ENCODE measurements at regions not wholly inside any gene's neighbourhood (a gene's known extent, or its start where the extent isn't known, plus 50 kb on each side); places are given as distances from the start of the nearest gene placed in this dataset.

DNA sequence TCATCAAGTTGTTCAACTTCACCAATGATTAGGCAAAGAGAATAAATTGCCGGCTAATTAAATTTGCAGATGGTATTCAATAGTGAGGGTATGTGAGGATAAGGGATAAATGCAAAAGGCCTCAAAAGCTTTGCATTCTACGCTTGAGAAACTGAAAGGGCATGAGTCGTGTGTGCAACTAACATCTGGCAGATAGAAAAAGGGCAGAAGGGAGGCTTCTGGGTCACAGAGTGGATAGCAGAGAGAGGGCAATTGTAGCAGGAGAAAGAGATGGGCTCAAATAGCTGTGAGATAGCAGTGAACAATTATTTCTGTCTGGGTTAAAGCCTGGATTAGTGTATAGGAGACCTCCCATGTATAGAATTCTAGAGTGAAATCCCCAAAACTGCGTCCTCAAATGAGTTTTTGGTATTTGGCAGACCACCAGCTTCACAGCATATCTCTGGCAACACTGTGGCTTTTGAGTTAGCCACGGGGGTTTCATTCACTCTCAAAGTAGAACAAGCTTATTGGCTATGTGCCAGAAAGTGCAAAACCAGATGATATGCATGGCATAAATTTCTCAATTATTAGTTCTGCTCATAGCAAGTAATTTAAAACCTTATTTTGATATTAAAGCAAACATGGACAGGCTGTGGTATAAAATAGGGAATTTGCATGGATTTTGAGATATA lies 586.3 kb downstream of the BRINP1 start:
- TF ChIP-seq ZNF565 (CRISPR knock-in tag; conservative IDR thresholded peaks at IDR 0.05; ENCODE audit: low read depth) (no peak), CSDC2 (CRISPR knock-in tag; IDR thresholded peaks at IDR 0.05) (no peak), ISL1 (CRISPR knock-in tag; IDR thresholded peaks at IDR 0.05) (no peak), TOX (CRISPR knock-in tag; IDR thresholded peaks at IDR 0.05; ENCODE audit: borderline replicate concordance) (no peak), OSR1 (CRISPR knock-in tag; IDR thresholded peaks at IDR 0.05) (no peak), ZFP3 (CRISPR knock-in tag; IDR thresholded peaks at IDR 0.05) (no peak), GLIS3 (CRISPR knock-in tag; IDR thresholded peaks at IDR 0.05) (no peak), PPARA (CRISPR knock-in tag; IDR thresholded peaks at IDR 0.05; ENCODE audit: borderline replicate concordance) (no peak), ARNTL (CRISPR knock-in tag; IDR thresholded peaks at IDR 0.05; ENCODE audit: borderline replicate concordance, low read depth) (no peak)
- TF ChIP-seq, protein P1, sequence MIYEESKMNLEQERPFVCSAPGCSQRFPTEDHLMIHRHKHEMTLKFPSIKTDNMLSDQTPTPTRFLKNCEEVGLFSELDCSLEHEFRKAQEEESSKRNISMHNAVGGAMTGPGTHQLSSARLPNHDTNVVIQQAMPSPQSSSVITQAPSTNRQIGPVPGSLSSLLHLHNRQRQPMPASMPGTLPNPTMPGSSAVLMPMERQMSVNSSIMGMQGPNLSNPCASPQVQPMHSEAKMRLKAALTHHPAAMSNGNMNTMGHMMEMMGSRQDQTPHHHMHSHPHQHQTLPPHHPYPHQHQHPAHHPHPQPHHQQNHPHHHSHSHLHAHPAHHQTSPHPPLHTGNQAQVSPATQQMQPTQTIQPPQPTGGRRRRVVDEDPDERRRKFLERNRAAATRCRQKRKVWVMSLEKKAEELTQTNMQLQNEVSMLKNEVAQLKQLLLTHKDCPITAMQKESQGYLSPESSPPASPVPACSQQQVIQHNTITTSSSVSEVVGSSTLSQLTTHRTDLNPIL (CRISPR knock-in tag; IDR thresholded peaks at IDR 0.05; ENCODE audit: low read depth), result no peak

DNA sequence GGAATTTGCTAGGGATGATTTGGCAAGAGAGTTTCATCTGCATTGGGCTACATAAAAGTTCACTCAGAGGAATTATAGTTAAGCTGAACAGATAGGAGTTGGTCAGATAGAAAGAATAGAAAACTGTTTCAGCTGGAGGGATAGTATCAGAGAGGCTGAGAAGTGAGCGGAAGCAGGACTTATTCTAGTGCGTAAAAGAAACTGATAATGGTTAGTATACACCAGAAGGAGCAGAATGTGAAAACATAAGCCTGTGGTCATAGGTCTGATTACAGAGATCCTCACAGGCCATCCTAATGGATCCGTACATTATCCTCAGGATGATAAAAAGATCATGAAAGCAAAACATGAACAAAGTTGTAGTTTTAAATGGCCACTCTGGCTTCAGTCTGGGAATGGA lies 585.2 kb downstream of the BRINP1 start:
- ATAC-seq, result no peak
- no peak for TF ChIP-seq ZNF8 (CRISPR knock-in tag; IDR thresholded peaks at IDR 0.05)
- TF ChIP-seq CSDC2 (CRISPR knock-in tag; IDR thresholded peaks at IDR 0.05), result no peak
- no peak for TF ChIP-seq RARB (CRISPR knock-in tag; IDR thresholded peaks at IDR 0.05)
- no peak for TF ChIP-seq TOX (CRISPR knock-in tag; IDR thresholded peaks at IDR 0.05; ENCODE audit: borderline replicate concordance)
- no peak for TF ChIP-seq ZC3H10 (CRISPR knock-in tag; IDR thresholded peaks at IDR 0.05)
- TF ChIP-seq ZNF70 (CRISPR knock-in tag; IDR thresholded peaks at IDR 0.05), result no peak
- TF ChIP-seq, protein P1 (CRISPR knock-in tag; IDR thresholded peaks at IDR 0.05; ENCODE audit: low read depth), result no peak
- no peak for TF ChIP-seq ZFP30 (CRISPR knock-in tag; IDR thresholded peaks at IDR 0.05)
- no peak for TF ChIP-seq TCF4 (CRISPR knock-in tag; IDR thresholded peaks at IDR 0.05; ENCODE audit: borderline replicate concordance)
- no peak for TF ChIP-seq OSR1 (CRISPR knock-in tag; IDR thresholded peaks at IDR 0.05)
- TF ChIP-seq SNAI2 (CRISPR knock-in tag; IDR thresholded peaks at IDR 0.05), result no peak
- no peak for TF ChIP-seq PPARA (CRISPR knock-in tag; IDR thresholded peaks at IDR 0.05; ENCODE audit: borderline replicate concordance)
- TF ChIP-seq CSRNP3 (CRISPR knock-in tag; IDR thresholded peaks at IDR 0.05), result no peak
- TF ChIP-seq ESRRG (CRISPR knock-in tag; IDR thresholded peaks at IDR 0.05), result no peak
- TF ChIP-seq ZNF565 (CRISPR knock-in tag; conservative IDR thresholded peaks at IDR 0.05; ENCODE audit: low read depth), result no peak

More for the DNA sequence above, 586.3 kb downstream of the BRINP1 start:
- no peak for ATAC-seq

DNA sequence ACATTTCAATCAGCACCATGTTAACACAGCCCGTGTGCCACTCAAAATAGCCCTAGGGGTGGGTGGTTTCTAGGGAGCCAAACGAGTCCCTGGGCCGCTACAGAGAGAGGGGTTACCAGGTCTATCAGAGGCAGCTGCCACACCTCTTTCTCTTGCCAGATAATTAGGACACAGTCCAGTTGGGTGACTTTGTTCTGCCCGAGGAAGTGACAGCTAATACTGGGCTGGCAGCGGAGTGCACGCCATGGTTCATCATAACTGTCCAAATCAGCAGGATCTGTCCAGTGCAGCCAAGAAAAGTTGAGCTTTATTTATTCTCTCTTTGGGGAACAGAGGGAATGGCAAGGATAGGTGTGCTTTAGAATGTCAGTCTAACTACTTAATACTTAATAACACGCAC lies 583.8 kb downstream of the BRINP1 start:
- no peak for ATAC-seq
- no peak for TF ChIP-seq ZNF8 (CRISPR knock-in tag; IDR thresholded peaks at IDR 0.05)
- no peak for TF ChIP-seq POU6F1 (CRISPR knock-in tag; IDR thresholded peaks at IDR 0.05; ENCODE audit: borderline replicate concordance, low read depth)
- TF ChIP-seq OSR1 (CRISPR knock-in tag; IDR thresholded peaks at IDR 0.05), result no peak
- TF ChIP-seq, protein P2, sequence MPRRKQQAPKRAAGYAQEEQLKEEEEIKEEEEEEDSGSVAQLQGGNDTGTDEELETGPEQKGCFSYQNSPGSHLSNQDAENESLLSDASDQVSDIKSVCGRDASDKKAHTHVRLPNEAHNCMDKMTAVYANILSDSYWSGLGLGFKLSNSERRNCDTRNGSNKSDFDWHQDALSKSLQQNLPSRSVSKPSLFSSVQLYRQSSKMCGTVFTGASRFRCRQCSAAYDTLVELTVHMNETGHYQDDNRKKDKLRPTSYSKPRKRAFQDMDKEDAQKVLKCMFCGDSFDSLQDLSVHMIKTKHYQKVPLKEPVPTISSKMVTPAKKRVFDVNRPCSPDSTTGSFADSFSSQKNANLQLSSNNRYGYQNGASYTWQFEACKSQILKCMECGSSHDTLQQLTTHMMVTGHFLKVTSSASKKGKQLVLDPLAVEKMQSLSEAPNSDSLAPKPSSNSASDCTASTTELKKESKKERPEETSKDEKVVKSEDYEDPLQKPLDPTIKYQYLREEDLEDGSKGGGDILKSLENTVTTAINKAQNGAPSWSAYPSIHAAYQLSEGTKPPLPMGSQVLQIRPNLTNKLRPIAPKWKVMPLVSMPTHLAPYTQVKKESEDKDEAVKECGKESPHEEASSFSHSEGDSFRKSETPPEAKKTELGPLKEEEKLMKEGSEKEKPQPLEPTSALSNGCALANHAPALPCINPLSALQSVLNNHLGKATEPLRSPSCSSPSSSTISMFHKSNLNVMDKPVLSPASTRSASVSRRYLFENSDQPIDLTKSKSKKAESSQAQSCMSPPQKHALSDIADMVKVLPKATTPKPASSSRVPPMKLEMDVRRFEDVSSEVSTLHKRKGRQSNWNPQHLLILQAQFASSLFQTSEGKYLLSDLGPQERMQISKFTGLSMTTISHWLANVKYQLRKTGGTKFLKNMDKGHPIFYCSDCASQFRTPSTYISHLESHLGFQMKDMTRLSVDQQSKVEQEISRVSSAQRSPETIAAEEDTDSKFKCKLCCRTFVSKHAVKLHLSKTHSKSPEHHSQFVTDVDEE (CRISPR knock-in tag; IDR thresholded peaks at IDR 0.05), result no peak
- TF ChIP-seq ZNF70 (CRISPR knock-in tag; IDR thresholded peaks at IDR 0.05), result no peak
- no peak for TF ChIP-seq RARB (CRISPR knock-in tag; IDR thresholded peaks at IDR 0.05)
- TF ChIP-seq ISL1 (CRISPR knock-in tag; IDR thresholded peaks at IDR 0.05), result no peak
- TF ChIP-seq TCF4 (CRISPR knock-in tag; IDR thresholded peaks at IDR 0.05; ENCODE audit: borderline replicate concordance), result no peak
- no peak for TF ChIP-seq ZFP30 (CRISPR knock-in tag; IDR thresholded peaks at IDR 0.05)
- TF ChIP-seq ESRRG (CRISPR knock-in tag; IDR thresholded peaks at IDR 0.05), result no peak
- no peak for TF ChIP-seq BACH2 (CRISPR knock-in tag; IDR thresholded peaks at IDR 0.05; ENCODE audit: borderline replicate concordance)
- no peak for TF ChIP-seq TOX (CRISPR knock-in tag; IDR thresholded peaks at IDR 0.05; ENCODE audit: borderline replicate concordance)
- TF ChIP-seq SNAI2 (CRISPR knock-in tag; IDR thresholded peaks at IDR 0.05), result no peak
